ENCODE measurements at regions not wholly inside any gene's neighbourhood (a gene's known extent, or its start where the extent isn't known, plus 50 kb on each side); places are given as distances from the start of the nearest gene placed in this dataset.

GRCh38 chr12:61863811-61864210 lies 396.4 kb upstream of the USP15 start:
- TF ChIP-seq SP1 (IDR thresholded peaks at IDR 0.05) (no peak), FOXK2 (IDR thresholded peaks at IDR 0.05) (no peak), HDGF (IDR thresholded peaks at IDR 0.05; ENCODE audit: borderline replicate concordance) (no peak), LEF1 (IDR thresholded peaks at IDR 0.05; ENCODE audit: borderline replicate concordance) (no peak), SUZ12 (IDR thresholded peaks at IDR 0.05) (no peak), FOXM1 (IDR thresholded peaks at IDR 0.05; ENCODE audit: borderline replicate concordance) (no peak), FOXA1 (IDR thresholded peaks at IDR 0.05) (no peak), CTBP1 (IDR thresholded peaks at IDR 0.05; ENCODE audit: borderline replicate concordance) (no peak), PKNOX1 (IDR thresholded peaks at IDR 0.05) (no peak), L3MBTL2 (conservative IDR thresholded peaks at IDR 0.05) (no peak), ARNT (IDR thresholded peaks at IDR 0.05) (no peak), BHLHE40 (IDR thresholded peaks at IDR 0.05; ENCODE audit: borderline replicate concordance) (no peak), NFRKB (IDR thresholded peaks at IDR 0.05) (no peak), ELF4 (IDR thresholded peaks at IDR 0.05) (no peak)

Data from HEK293T (cell line).